SK-N-SH (cell line): ENCODE measurements at regions not wholly inside any gene's neighbourhood (a gene's known extent, or its start where the extent isn't known, plus 50 kb on each side); places are given as distances from the start of the nearest gene placed in this dataset.

ENCODE experiments used
- CTCF ChIA-PET: fragments of 300-600, 350-600 bp; formaldehyde crosslinking; extraction: SDS; loops from one replicate; lab custom pipeline; 2021; lab: Yijun Ruan, JAX
- POLR2A ChIA-PET: fragments of 350-600 bp; sonication (Branson Sonifier 250); formaldehyde crosslinking; extraction: SDS; loops from one replicate; lab custom pipeline; 2020; ENCODE audit warnings: antibody characterized with exemption, inconsistent platforms; lab: Yijun Ruan, JAX
- DNase-seq: peaks from one replicate; pipeline ENCODE4 v3.0.0; 2012
- H2AFZ ChIP-seq: fragments of 200-600 bp; sonication (generic); 2 replicates; pipeline ENCODE4 v1.8.1; 2016; ENCODE audit warnings: antibody characterized with exemption, mild to moderate bottlenecking, low read depth
- H3F3A ChIP-seq: fragments of 200-600 bp; sonication (generic); replicated peaks from 2 replicates; pipeline ENCODE3; 2016; ENCODE audit warnings: antibody characterized with exemption, mild to moderate bottlenecking; ENCODE audit not compliant: insufficient read depth
- H3K27ac ChIP-seq, 2 experiments: fragments of 200-500 bp in 1 of 2; fragments of 200-600 bp in 1 of 2; sonication (Bioruptor generic) in 1 of 2; sonication (generic), shearing (Covaris generic) in 1 of 2; 2 replicates each; pipeline versions ENCODE4 v1.5.1 to v1.6.1; 2014 to 2016; ENCODE audit warnings: low read depth in 2 of 2, inconsistent platforms in 1 of 2, low read length in 1 of 2, mild to moderate bottlenecking in 1 of 2, mixed read lengths in 1 of 2
- H3K27me3 ChIP-seq: fragments of 200-600 bp; sonication (generic), shearing (Covaris generic); 2 replicates; pipeline ENCODE4 v1.6.1; 2016; ENCODE audit warnings: mixed run types; ENCODE audit not compliant: insufficient read depth
- H3K36me3 ChIP-seq, 2 experiments: fragments of 200-500 bp in 1 of 2; fragments of 200-600 bp in 1 of 2; sonication (Bioruptor generic) in 1 of 2; sonication (generic) in 1 of 2; replicated peaks in 1 of 2; 2 replicates each; pipeline versions ENCODE3 to v1.5.1; 2014 to 2016; ENCODE audit warnings: low read length in 1 of 2, mild to moderate bottlenecking in 1 of 2; ENCODE audit not compliant: insufficient read depth in 2 of 2, control insufficient read depth in 1 of 2
- H3K4me1 ChIP-seq, 2 experiments: fragments of 200-500 bp in 1 of 2; fragments of 200-600 bp in 1 of 2; sonication (Bioruptor generic) in 1 of 2; sonication (generic), shearing (Covaris generic) in 1 of 2; 2 replicates each; pipeline versions ENCODE4 v1.5.1 to v1.6.1; 2014 to 2016; ENCODE audit warnings: low read depth in 1 of 2, low read length in 1 of 2, mixed run types in 1 of 2; ENCODE audit not compliant: insufficient read depth in 2 of 2, control insufficient read depth in 1 of 2
- H3K4me2 ChIP-seq: fragments of 200-600 bp; sonication (generic), shearing (Covaris generic); 2 replicates; pipeline ENCODE4 v1.6.1; 2017; ENCODE audit warnings: mixed run types
- H3K4me3 ChIP-seq, 2 experiments: fragments of 200-500 bp in 1 of 2; fragments of 200-600 bp in 1 of 2; sonication (Bioruptor generic) in 1 of 2; sonication (generic), shearing (Covaris generic) in 1 of 2; 2 replicates each; pipeline versions ENCODE4 v1.5.1 to v1.8.1; 2014 to 2016; ENCODE audit warnings: low read depth in 2 of 2, inconsistent platforms in 1 of 2, low read length in 1 of 2, mild to moderate bottlenecking in 1 of 2, mixed read lengths in 1 of 2, moderate library complexity in 1 of 2
- H3K79me2 ChIP-seq: fragments of 200-600 bp; sonication (generic); 2 replicates; pipeline ENCODE4 v1.8.1; 2017; ENCODE audit warnings: mild to moderate bottlenecking; ENCODE audit not compliant: insufficient read depth
- H3K9ac ChIP-seq: fragments of 200-600 bp; sonication (generic); 2 replicates; pipeline ENCODE4 v1.6.1; 2017; ENCODE audit warnings: mixed run types
- H3K9me2 ChIP-seq: fragments of 200-600 bp; sonication (generic); 2 replicates; pipeline ENCODE4 v1.6.1; 2017; ENCODE audit warnings: mixed run types
- H3K9me3 ChIP-seq: fragments of 200-600 bp; sonication (generic); 2 replicates; pipeline ENCODE4 v1.6.1; 2017; ENCODE audit warnings: mixed run types, mild to moderate bottlenecking, moderate library complexity
- H4K20me1 ChIP-seq: fragments of 200-600 bp; sonication (generic); 2 replicates; pipeline ENCODE4 v1.6.1; 2017; ENCODE audit warnings: mild to moderate bottlenecking, mixed run types; ENCODE audit not compliant: insufficient read depth
- CHD2 ChIP-seq: fragments of 150-350 bp; IDR thresholded peaks from 2 replicates; pipeline ENCODE4 v1.6.1; 2018; ENCODE audit warnings: low read length; ENCODE audit not compliant: partially characterized antibody
- ELF1 ChIP-seq: IDR thresholded peaks from 2 replicates; pipeline ENCODE4 v1.4.0; 2012
- FOSL2 ChIP-seq: IDR thresholded peaks from 2 replicates; pipeline ENCODE4 v1.4.0; 2012; ENCODE audit warnings: low read depth, mild to moderate bottlenecking, moderate library complexity, borderline replicate concordance
- FOXJ3 ChIP-seq: sonication (generic); formaldehyde crosslinking; IDR thresholded peaks from 2 replicates; pipeline ENCODE4 v1.5.1; 2020; ENCODE audit warnings: mild to moderate bottlenecking, missing genetic modification reagents
- FOXM1 ChIP-seq: IDR thresholded peaks from 2 replicates; pipeline ENCODE4 v1.4.0; 2012; ENCODE audit warnings: low read depth, mild to moderate bottlenecking
- GATA2 ChIP-seq: sonication (generic); formaldehyde crosslinking; IDR thresholded peaks from 2 replicates; pipeline ENCODE4 v1.5.0; 2020; ENCODE audit warnings: mild to moderate bottlenecking, missing genetic modification reagents
- IRF3 ChIP-seq: fragments of 150-350 bp; IDR thresholded peaks from 2 replicates; pipeline ENCODE4 v1.6.1; 2016; ENCODE audit warnings: mild to moderate bottlenecking, low read depth, low read length
- JUND ChIP-seq: IDR thresholded peaks from 2 replicates; pipeline ENCODE4 v1.4.0; 2012
- MEF2A ChIP-seq: IDR thresholded peaks from 2 replicates; pipeline ENCODE4 v1.4.0; 2012; ENCODE audit warnings: low read depth, borderline replicate concordance
- NFIC ChIP-seq: IDR thresholded peaks from 2 replicates; pipeline ENCODE4 v1.4.0; 2012; ENCODE audit warnings: borderline replicate concordance
- NRF1 ChIP-seq: IDR thresholded peaks from 2 replicates; pipeline ENCODE4 v1.6.1; 2012; ENCODE audit warnings: low read depth, mild to moderate bottlenecking, low read length
- PBX3 ChIP-seq: IDR thresholded peaks from 2 replicates; pipeline ENCODE4; 2012
- RAD21 ChIP-seq: IDR thresholded peaks from 2 replicates; pipeline ENCODE4 v1.6.1; 2012; ENCODE audit warnings: mild to moderate bottlenecking, low read length
- RCOR1 ChIP-seq: fragments of 150-350 bp; IDR thresholded peaks from 2 replicates; pipeline ENCODE4 v1.6.1; 2017; ENCODE audit warnings: antibody characterized with exemption, low read length
- RFX5 ChIP-seq: IDR thresholded peaks from 2 replicates; pipeline ENCODE4 v1.6.1; 2012; ENCODE audit warnings: mild to moderate bottlenecking, improper control_type of control experiment, low read length
- RXRA ChIP-seq: IDR thresholded peaks from 2 replicates; pipeline ENCODE4 v1.4.0; 2012; ENCODE audit warnings: low read depth, mild to moderate bottlenecking, borderline replicate concordance
- SMC3 ChIP-seq: IDR thresholded peaks from 2 replicates; pipeline ENCODE4 v1.6.1; 2012; ENCODE audit warnings: low read depth, low read length, improper control_type of control experiment
- TAF1 ChIP-seq: IDR thresholded peaks from 2 replicates; pipeline ENCODE4 v1.6.1; 2012; ENCODE audit warnings: low read depth, mild to moderate bottlenecking, low read length, moderate library complexity, borderline replicate concordance
- USF2 ChIP-seq: fragments of 150-350 bp; IDR thresholded peaks from 2 replicates; pipeline ENCODE4 v1.6.1; 2017; ENCODE audit warnings: antibody characterized with exemption, low read length, low read depth, borderline replicate concordance
- YY1 ChIP-seq: IDR thresholded peaks from 2 replicates; pipeline ENCODE4 v1.4.0; 2012; ENCODE audit warnings: low read depth, mild to moderate bottlenecking
- ZBTB33 ChIP-seq: IDR thresholded peaks from 2 replicates; pipeline ENCODE4 v1.4.0; 2012; ENCODE audit warnings: low read depth, borderline replicate concordance
- WGBS: methylation state at CpG from one replicate; pipeline ENCODE4 v1.1.6; 2017; ENCODE audit warnings: low lambda C conversion rate; 5-methylcytosine and 5-hydroxymethylcytosine counted together

GRCh38 chr13:34512817-34513216 is 429.3 kb upstream of the NBEA start:
- 82% methylated on average over 3 of the region's 3 CpGs for WGBS
- POLR2A ChIA-PET: no interaction called here
- CTCF ChIA-PET: no interaction called here

GRCh38 chr13:34513526-34513925 is 428.5 kb upstream of the NBEA start:
- CTCF ChIA-PET: no interaction called here
- Histone ChIP-seq H3K9ac (no peak overlapping the region), H3K27ac (no peak overlapping the region), H3K27me3 (no peaks in the 10 kb centered on the region), H4K20me1 (no peaks in the 10 kb centered on the region), H3K4me3 (no peak overlapping the region), H3K9me2 (no peaks in the 10 kb centered on the region), H3K79me2 (no peaks in the 10 kb centered on the region), H3K9me3 (no peaks in the 10 kb centered on the region), H3K4me2 (no peak overlapping the region), H3K4me1 (no peaks in the 10 kb centered on the region), H3K36me3 (no peaks in the 10 kb centered on the region), H2AFZ (no peak overlapping the region), H3F3A (no peaks in the 10 kb centered on the region)
- POLR2A ChIA-PET: no interaction called here
- WGBS: 74% methylated on average over 1 of the region's 1 CpG
- DNase-seq: no peak
- TF ChIP-seq FOXM1 (no peak), FOSL2 (no peak), SMC3 (no peak), GATA2 (CRISPR knock-in tag) (no peak), IRF3 (no peak), YY1 (no peak), PBX3 (peak; percentile 29; the same call in 1 of the 2 replicates), ZBTB33 (no peak), JUND (no peak), FOXJ3 (CRISPR knock-in tag) (no peak), NRF1 (no peak), RCOR1 (no peak), NFIC (no peak), MEF2A (peak; percentile 21; the same call in 1 of the 2 replicates)

More at GRCh38 chr13:34512817-34513216, 429.3 kb upstream of the NBEA start:
- no peak for DNase-seq
- TF ChIP-seq ZBTB33 (no peak), RAD21 (no peak), ELF1 (no peak), RFX5 (no peak), GATA2 (CRISPR knock-in tag) (no peak), RXRA (no peak), FOSL2 (no peak), FOXJ3 (CRISPR knock-in tag) (no peak), TAF1 (no peak), FOXM1 (no peak), CHD2 (no peak), USF2 (no peak)
- Histone ChIP-seq H3K27ac (no peak overlapping the region), H4K20me1 (no peaks in the 10 kb centered on the region), H3K4me3 (no peak overlapping the region), H3K27me3 (no peaks in the 10 kb centered on the region), H3K9me3 (no peaks in the 10 kb centered on the region), H3K4me2 (no peak overlapping the region), H3K36me3 (no peaks in the 10 kb centered on the region), H3K4me1 (no peaks in the 10 kb centered on the region), H3K79me2 (no peaks in the 10 kb centered on the region), H3K9ac (no peak overlapping the region), H3K9me2 (no peaks in the 10 kb centered on the region), H3F3A (no peaks in the 10 kb centered on the region), H2AFZ (no peak overlapping the region)
